B cell (primary cell): ENCODE measurements at regions not wholly inside any gene's neighbourhood (a gene's known extent, or its start where the extent isn't known, plus 50 kb on each side); places are given as distances from the start of the nearest gene placed in this dataset.

Experiments
- ATAC-seq: fragments of 200-7000 bp; cut with Tn5 transposase; one replicate; pipeline ENCODE4 v1.10.0; 2021; ENCODE audit warnings: low read depth, mild to moderate bottlenecking, moderate number of reproducible peaks, moderate library complexity
- CTCF ChIA-PET: fragments of 350-600 bp; sonication (Branson Sonifier 250); formaldehyde crosslinking; loops from one replicate; lab custom pipeline; 2021; ENCODE audit warnings: antibody characterized with exemption, inconsistent platforms; lab: Charles Lee
- POLR2A ChIA-PET: fragments of 350-600 bp; sonication (Branson Sonifier 250); formaldehyde crosslinking; loops from one replicate; lab custom pipeline; 2021; ENCODE audit warnings: antibody characterized with exemption; lab: Charles Lee
- DNase-seq: peaks from one replicate; pipeline ENCODE4 v3.0.0; 2013
- H2AFZ ChIP-seq: 2 replicates; pipeline ENCODE4 v1.6.1; 2012; ENCODE audit warnings: mild to moderate bottlenecking, low read depth, low read length; ENCODE audit not compliant: insufficient read depth, poor library complexity, severe bottlenecking
- H3K27ac ChIP-seq, 2 donors: 1 replicate in 1 of 2; 2 replicates in 1 of 2; pipeline ENCODE4 v1.5.1; 2012 to 2013; ENCODE audit warnings: low read length in 2 of 2, mild to moderate bottlenecking in 2 of 2, moderate library complexity in 1 of 2
- H3K27me3 ChIP-seq, 4 experiments: fragments of 200-600 bp in 1 of 4; sonication (generic) in 1 of 4; replicated peaks in 1 of 4; 1 replicate in 2 of 4; 2 replicates in 2 of 4; pipeline versions ENCODE4 v1.6.1 to v1.7.0; 2013 to 2016; ENCODE audit warnings: low read length in 3 of 4, mild to moderate bottlenecking in 2 of 4, mixed read lengths in 1 of 4, moderate library complexity in 1 of 4; ENCODE audit not compliant: insufficient read depth in 4 of 4, control insufficient read depth in 3 of 4; ENCODE audit errors: control extremely low read depth in 1 of 4
- H3K36me3 ChIP-seq, 2 experiments: replicated peaks in 1 of 2; 1 replicate in 1 of 2; 2 replicates in 1 of 2; pipeline versions ENCODE4 v1.6.1 to v1.7.1; 2013; ENCODE audit warnings: low read length in 1 of 2; ENCODE audit not compliant: insufficient read depth in 2 of 2, control insufficient read depth in 1 of 2; ENCODE audit errors: control extremely low read depth in 1 of 2, extremely low read depth in 1 of 2
- H3K4me1 ChIP-seq, 2 donors: fragments of 200-600 bp in 1 of 2; sonication (generic) in 1 of 2; 1 replicate in 1 of 2; 2 replicates in 1 of 2; pipeline versions ENCODE4 v1.5.1 to v1.6.1; 2013 to 2017; ENCODE audit warnings: low read length in 2 of 2; ENCODE audit not compliant: control insufficient read depth in 2 of 2, insufficient read depth in 2 of 2
- H3K4me2 ChIP-seq: replicated peaks from 2 replicates; pipeline ENCODE3; 2012; ENCODE audit warnings: mild to moderate bottlenecking, low read depth, low read length; ENCODE audit not compliant: poor library complexity, severe bottlenecking
- H3K4me3 ChIP-seq, 5 experiments: fragments of 200-600 bp in 1 of 5; sonication (generic) in 1 of 5; 1 replicate in 3 of 5; 2 replicates in 2 of 5; pipeline versions ENCODE4 v1.5.1 to v1.7.0; 2011 to 2016; ENCODE audit warnings: low read length in 4 of 5, mild to moderate bottlenecking in 4 of 5, low read depth in 2 of 5, control low read depth in 1 of 5, moderate library complexity in 1 of 5; ENCODE audit not compliant: insufficient read depth in 1 of 5; ENCODE audit errors: control extremely low read depth in 1 of 5, extremely low read depth in 1 of 5
- H3K79me2 ChIP-seq: fragments of 200-600 bp; sonication (generic); one replicate; pipeline ENCODE4 v1.6.0; 2016; ENCODE audit warnings: low read length; ENCODE audit not compliant: control insufficient read depth, insufficient read depth
- H3K9ac ChIP-seq: fragments of 200-600 bp; sonication (generic); 2 replicates; pipeline ENCODE4 v1.6.1; 2017; ENCODE audit warnings: mild to moderate bottlenecking, low read length, moderate library complexity
- H3K9me3 ChIP-seq, 3 donors: one replicate each; pipeline versions ENCODE4 v1.6.1 to v1.7.1; 2013; ENCODE audit warnings: low read length in 2 of 3; ENCODE audit not compliant: control insufficient read depth in 2 of 3, insufficient read depth in 1 of 3; ENCODE audit errors: control extremely low read depth in 1 of 3
- H4K20me1 ChIP-seq: 2 replicates; pipeline ENCODE4 v1.6.0; 2012; ENCODE audit warnings: mild to moderate bottlenecking, low read length; ENCODE audit not compliant: insufficient read depth, control insufficient read depth, poor library complexity, severe bottlenecking
- H3K27ac Mint-ChIP-seq: one replicate; pipeline ENCODE4 v1.8.0; 2021; ENCODE audit warnings: mixed read lengths
- H3K27me3 Mint-ChIP-seq: one replicate; pipeline ENCODE4 v1.8.0; 2021; ENCODE audit warnings: mixed read lengths
- H3K4me1 Mint-ChIP-seq: one replicate; pipeline ENCODE4 v1.8.0; 2021; ENCODE audit warnings: mixed read lengths
- H3K4me3 Mint-ChIP-seq: one replicate; pipeline ENCODE4 v1.8.0; 2021; ENCODE audit warnings: mixed read lengths
- H3K9me3 Mint-ChIP-seq: one replicate; pipeline ENCODE4 v1.8.0; 2022; ENCODE audit warnings: mixed read lengths; ENCODE audit not compliant: insufficient read depth
- CTCF ChIP-seq: fragments of 200-600 bp; IDR thresholded peaks from one replicate; pipeline ENCODE4 v1.8.0; 2022; ENCODE audit warnings: antibody characterized with exemption, mild to moderate bottlenecking
- EZH2 ChIP-seq: IDR thresholded peaks from 2 replicates; pipeline ENCODE4 v1.6.1; 2012; ENCODE audit warnings: borderline replicate concordance, low read depth, mild to moderate bottlenecking, moderate library complexity, low read length; ENCODE audit not compliant: insufficient read depth, poor library complexity, severe bottlenecking
- WGBS: methylation state at CpG from one replicate; pipeline ENCODE4 v1.1.5; 2013; ENCODE audit warnings: missing lambda C conversion rate; ENCODE audit not compliant: insufficient coverage; 5-methylcytosine and 5-hydroxymethylcytosine counted together
- intact Hi-C: fragments of 100-400 bp; cut with micrococcal nuclease; formaldehyde crosslinking; loops from one replicate; pipeline ENCODE4 v1.10.0; 2022

GRCh38 chr3:144307951-144308350 lies 336.3 kb downstream of the DIPK2A start:
- H4K20me1 ChIP-seq, result no peaks in the 10 kb centered on the region
- peaks cover 12% of the 10 kb centered on the region for H3K27me3 Mint-ChIP-seq
- no peaks in the 10 kb centered on the region for H3K4me1 ChIP-seq
- no peaks in the 10 kb centered on the region for H3K9me3 Mint-ChIP-seq
- H3K9ac ChIP-seq, result no peak overlapping the region
- intact Hi-C loops, result no loop called here
- H3K4me1 Mint-ChIP-seq, result no peaks in the 10 kb centered on the region
- TF ChIP-seq EZH2, result no peak
- no peak for TF ChIP-seq CTCF
- H3K27me3 ChIP-seq, result no peaks in the 10 kb centered on the region
- no peaks in the 10 kb centered on the region for H3K79me2 ChIP-seq
- H3K27ac Mint-ChIP-seq, result no peak overlapping the region
- peaks cover 0 to 9% (median 0%) of the 10 kb centered on the region in 3 donors for H3K9me3 ChIP-seq
- no CpG with 5 or more reads among the region's 3 CpGs for WGBS
- H3K4me2 ChIP-seq, result no peak overlapping the region
- H3K27ac ChIP-seq, result no peak overlapping the region
- H3K4me3 Mint-ChIP-seq, result no peak overlapping the region
- POLR2A ChIA-PET, result no interaction called here
- no peak overlapping the region for H3K4me3 ChIP-seq
- CTCF ChIA-PET, result no interaction called here
- no peaks in the 10 kb centered on the region for H3K36me3 ChIP-seq
- ATAC-seq (no peak), DNase-seq (no peak)
- H2AFZ ChIP-seq, result no peak overlapping the region

GRCh38 chr3:144308396-144308795 lies 336.8 kb downstream of the DIPK2A start:
- no CpG with 5 or more reads among the region's 3 CpGs for WGBS

More at GRCh38 chr3:144308396-144308795, 336.8 kb downstream of the DIPK2A start:
- Histone ChIP-seq H3K4me3 (no peak overlapping the region), H2AFZ (no peak overlapping the region), H3K9me3 (peaks cover 0 to 5% (median 0%) of the 10 kb centered on the region in 3 donors), H3K27ac (no peak overlapping the region), H4K20me1 (no peaks in the 10 kb centered on the region), H3K36me3 (no peaks in the 10 kb centered on the region), H3K4me1 (no peaks in the 10 kb centered on the region), H3K4me2 (no peak overlapping the region), H3K9ac (no peak overlapping the region), H3K27me3 (no peaks in the 10 kb centered on the region), H3K79me2 (no peaks in the 10 kb centered on the region)
- ATAC-seq (no peak), DNase-seq (no peak)
- Mint-ChIP-seq H3K4me3 (no peak overlapping the region), H3K9me3 (no peaks in the 10 kb centered on the region), H3K27ac (no peak overlapping the region), H3K4me1 (no peaks in the 10 kb centered on the region), H3K27me3 (peaks cover 12% of the 10 kb centered on the region)
- ChIA-PET POLR2A (no interaction called here), CTCF (no interaction called here)
- TF ChIP-seq EZH2 (no peak), CTCF (no peak)
- intact Hi-C loops, result no loop called here
